SH-SY5Y (cell line): ENCODE measurements at regions not wholly inside any gene's neighbourhood (a gene's known extent, or its start where the extent isn't known, plus 50 kb on each side); places are given as distances from the start of the nearest gene placed in this dataset.

Experiments
- GATA2 ChIP-seq: IDR thresholded peaks from 2 replicates; pipeline ENCODE4 v1.6.1; 2011; ENCODE audit warnings: mild to moderate bottlenecking, low read depth, low read length
- GATA3 ChIP-seq: IDR thresholded peaks from 2 replicates; pipeline ENCODE4 v1.6.1; 2011; ENCODE audit warnings: low read depth, mild to moderate bottlenecking, low read length, moderate library complexity

- no peak for TF ChIP-seq GATA3
- no peak for TF ChIP-seq GATA2
These were observed 117.5 kb downstream of the GPX5 start for GRCh38 chr6:28643017-28643740.

GRCh38 chr6:28646650-28647049 is 121.0 kb downstream of the GPX5 start:
- TF ChIP-seq GATA3: no peak
- TF ChIP-seq GATA2: no peak

GRCh38 chr6:28648035-28648877 is 122.6 kb downstream of the GPX5 start:
- TF ChIP-seq GATA2: no peak
- no peak for TF ChIP-seq GATA3

GRCh38 chr6:28648878-28649375 is 123.2 kb downstream of the GPX5 start:
- TF ChIP-seq GATA3 (no peak), GATA2 (no peak)

- TF ChIP-seq GATA3 (no peak), GATA2 (no peak)
These were observed 125.5 kb downstream of the GPX5 start for GRCh38 chr6:28651161-28651560.

- TF ChIP-seq GATA2 (no peak), GATA3 (no peak)
These were observed 128.2 kb downstream of the GPX5 start for GRCh38 chr6:28653876-28654275.

GRCh38 chr6:28655164-28655563 is 129.5 kb downstream of the GPX5 start:
- TF ChIP-seq GATA3 (no peak), GATA2 (no peak)

- TF ChIP-seq GATA3 (no peak), GATA2 (no peak)
These were observed 131.0 kb downstream of the GPX5 start for GRCh38 chr6:28656715-28657114.

- no peak for TF ChIP-seq GATA3
- no peak for TF ChIP-seq GATA2
These were observed 131.7 kb downstream of the GPX5 start for GRCh38 chr6:28657381-28657768.

GRCh38 chr6:28657769-28658465 is 132.2 kb downstream of the GPX5 start:
- TF ChIP-seq GATA2 (no peak), GATA3 (no peak)

- no peak for TF ChIP-seq GATA2
- TF ChIP-seq GATA3: no peak
These were observed 133.0 kb downstream of the GPX5 start for GRCh38 chr6:28658475-28659249.

GRCh38 chr6:28659250-28659566 is 133.5 kb downstream of the GPX5 start:
- TF ChIP-seq GATA2: no peak
- no peak for TF ChIP-seq GATA3

- TF ChIP-seq GATA2 (no peak), GATA3 (no peak)
These were observed 135.5 kb downstream of the GPX5 start for GRCh38 chr6:28661097-28661713.
